A673 (cell line): ENCODE measurements at regions not wholly inside any gene's neighbourhood (a gene's known extent, or its start where the extent isn't known, plus 50 kb on each side); places are given as distances from the start of the nearest gene placed in this dataset.
"Not testable (repeated sequence)": the region's sequence is repeated elsewhere in the genome, so short reads cannot be mapped to it uniquely, and the experiment has no call there.

ENCODE experiments used
- EZH2 ChIP-seq: fragments of 200-600 bp; sonication (generic); IDR thresholded peaks from 2 replicates; pipeline ENCODE4 v1.6.1; 2017; ENCODE audit warnings: borderline replicate concordance, low read depth, mild to moderate bottlenecking, mixed read lengths, antibody characterized with exemption, low read length; ENCODE audit not compliant: poor library complexity, severe bottlenecking
- TF ChIP-seq, protein P1 (sequence below): fragments of 300-800, 200-600 bp; sonication (generic); conservative IDR thresholded peaks from 2 replicates; pipeline ENCODE4 v1.5.1; 2017; ENCODE audit warnings: low read depth, mild to moderate bottlenecking, antibody characterized with exemption, low read length, moderate library complexity, mixed read lengths

DNA sequence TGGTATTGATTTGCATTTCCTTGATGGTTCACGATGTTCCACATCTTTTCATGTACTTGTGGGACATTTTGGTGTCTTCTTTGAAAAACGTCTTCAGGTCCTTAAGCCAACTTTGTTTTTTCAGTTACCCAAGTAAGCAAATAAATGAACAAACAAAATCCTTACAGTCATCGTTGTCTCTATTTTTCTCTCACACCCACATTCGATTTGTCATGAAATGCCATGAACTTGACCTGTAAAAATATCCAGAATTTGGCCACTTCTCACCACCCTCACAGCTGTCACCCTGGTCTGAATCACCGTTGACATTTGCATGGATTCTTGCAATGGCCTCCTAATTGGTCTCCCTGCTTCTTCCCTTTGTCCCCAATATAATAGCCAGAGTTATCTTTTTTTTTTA lies 109.5 kb upstream of the METTL14 start:
- TF ChIP-seq, protein P1, sequence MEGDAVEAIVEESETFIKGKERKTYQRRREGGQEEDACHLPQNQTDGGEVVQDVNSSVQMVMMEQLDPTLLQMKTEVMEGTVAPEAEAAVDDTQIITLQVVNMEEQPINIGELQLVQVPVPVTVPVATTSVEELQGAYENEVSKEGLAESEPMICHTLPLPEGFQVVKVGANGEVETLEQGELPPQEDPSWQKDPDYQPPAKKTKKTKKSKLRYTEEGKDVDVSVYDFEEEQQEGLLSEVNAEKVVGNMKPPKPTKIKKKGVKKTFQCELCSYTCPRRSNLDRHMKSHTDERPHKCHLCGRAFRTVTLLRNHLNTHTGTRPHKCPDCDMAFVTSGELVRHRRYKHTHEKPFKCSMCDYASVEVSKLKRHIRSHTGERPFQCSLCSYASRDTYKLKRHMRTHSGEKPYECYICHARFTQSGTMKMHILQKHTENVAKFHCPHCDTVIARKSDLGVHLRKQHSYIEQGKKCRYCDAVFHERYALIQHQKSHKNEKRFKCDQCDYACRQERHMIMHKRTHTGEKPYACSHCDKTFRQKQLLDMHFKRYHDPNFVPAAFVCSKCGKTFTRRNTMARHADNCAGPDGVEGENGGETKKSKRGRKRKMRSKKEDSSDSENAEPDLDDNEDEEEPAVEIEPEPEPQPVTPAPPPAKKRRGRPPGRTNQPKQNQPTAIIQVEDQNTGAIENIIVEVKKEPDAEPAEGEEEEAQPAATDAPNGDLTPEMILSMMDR = not testable (repeated sequence)
- TF ChIP-seq EZH2 = not testable (repeated sequence)
